GM12865 (cell line): ENCODE measurements at regions not wholly inside any gene's neighbourhood (a gene's known extent, or its start where the extent isn't known, plus 50 kb on each side); places are given as distances from the start of the nearest gene placed in this dataset.

Source experiments
- DNase-seq: peaks from one replicate; pipeline ENCODE4 v3.0.0; 2010; ENCODE audit warnings: low read depth
- H3K4me3 ChIP-seq: 2 replicates; pipeline ENCODE4 v1.5.1; 2011; ENCODE audit warnings: mild to moderate bottlenecking, low read depth, low read length, control low read depth
- CTCF ChIP-seq: IDR thresholded peaks from 2 replicates; pipeline ENCODE4 v1.5.1; 2011; ENCODE audit warnings: low read length, control low read depth, low read depth, inconsistent platforms; ENCODE audit not compliant: insufficient read depth; ENCODE audit errors: missing control alignments

- peak; percentile 82 for TF ChIP-seq CTCF
- DNase-seq = peak; percentile 77
- H3K4me3 ChIP-seq = no peak overlapping the region
These were observed 74.4 kb downstream of the PTGS2 start for GRCh38 chr1:186605762-186606350.

GRCh38 chr1:186595969-186596368 is 84.3 kb downstream of the PTGS2 start:
- no peak overlapping the region for H3K4me3 ChIP-seq
- peak; percentile 21 for DNase-seq
- no peak for TF ChIP-seq CTCF

- peak; percentile 1 for DNase-seq
- TF ChIP-seq CTCF = no peak
- no peak overlapping the region for H3K4me3 ChIP-seq
These were observed 101.8 kb downstream of the PTGS2 start for GRCh38 chr1:186578325-186579016.

GRCh38 chr1:186577633-186578032 is 102.6 kb downstream of the PTGS2 start:
- TF ChIP-seq CTCF = no peak
- DNase-seq = no peak
- H3K4me3 ChIP-seq = no peak overlapping the region

- no peak overlapping the region for H3K4me3 ChIP-seq
- DNase-seq = no peak
- no peak for TF ChIP-seq CTCF
These were observed 103.0 kb downstream of the PTGS2 start for GRCh38 chr1:186577216-186577615.

- H3K4me3 ChIP-seq = no peak overlapping the region
- no peak for TF ChIP-seq CTCF
- DNase-seq = no peak
These were observed 104.9 kb downstream of the PTGS2 start for GRCh38 chr1:186575348-186575747.

GRCh38 chr1:186574926-186575325 is 105.3 kb downstream of the PTGS2 start:
- no peak for DNase-seq
- TF ChIP-seq CTCF = no peak
- H3K4me3 ChIP-seq = no peak overlapping the region
